HG02870 (cell line): ENCODE measurements at regions not wholly inside any gene's neighbourhood (a gene's known extent, or its start where the extent isn't known, plus 50 kb on each side); places are given as distances from the start of the nearest gene placed in this dataset.

Source experiments
- ATAC-seq: cut with Tn5 transposase; IDR thresholded peaks from one replicate; pipeline ENCODE4 v1.9.1; 2021; ENCODE audit warnings: mild to moderate bottlenecking, moderate library complexity; ENCODE audit not compliant: unreplicated experiment

DNA sequence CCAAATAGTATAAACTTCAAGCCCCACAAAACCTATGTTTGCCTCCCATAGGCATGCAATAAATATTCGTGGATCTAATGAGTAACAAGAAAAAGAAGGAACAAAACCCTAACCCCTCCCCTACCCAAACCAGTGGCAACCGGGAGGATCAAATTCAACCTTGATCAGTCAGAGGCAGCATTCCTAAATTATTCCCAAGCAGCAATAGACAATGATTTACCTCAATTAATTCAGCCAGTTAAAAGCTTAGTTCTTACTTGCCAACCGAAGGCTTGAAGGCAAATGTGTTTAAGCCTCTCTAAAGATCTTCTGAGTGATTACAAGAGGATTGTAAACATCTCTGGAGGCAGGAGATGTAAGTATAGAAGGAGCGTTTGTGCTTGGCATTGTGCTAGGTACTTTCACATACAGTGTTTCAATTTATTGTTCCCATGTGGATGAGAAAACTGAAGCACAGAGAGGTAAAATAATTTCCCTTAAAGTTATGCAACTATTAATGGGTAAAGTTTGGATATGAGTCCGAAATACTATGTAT lies 197.7 kb downstream of the MTX2 start:
- ATAC-seq = no peak

DNA sequence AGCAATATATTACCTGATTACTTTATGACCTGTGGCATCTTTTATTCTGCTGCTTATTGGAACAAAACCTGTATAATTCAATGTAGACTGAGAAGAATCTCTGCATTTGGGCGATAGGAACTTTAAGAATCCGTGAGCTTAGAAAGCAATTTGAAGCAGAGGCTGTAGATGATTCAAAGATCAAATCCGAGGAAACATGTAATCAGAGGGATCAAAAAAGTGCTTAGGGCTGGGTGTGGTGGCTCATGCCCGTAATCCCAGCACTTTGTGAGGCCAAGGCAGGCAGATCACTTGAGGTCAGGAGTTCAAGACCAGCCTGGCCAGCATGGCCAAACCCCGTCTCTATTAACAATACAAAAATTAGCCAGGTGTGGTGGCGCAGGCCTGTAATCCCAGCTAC lies 198.4 kb downstream of the MTX2 start:
- ATAC-seq = no peak

DNA sequence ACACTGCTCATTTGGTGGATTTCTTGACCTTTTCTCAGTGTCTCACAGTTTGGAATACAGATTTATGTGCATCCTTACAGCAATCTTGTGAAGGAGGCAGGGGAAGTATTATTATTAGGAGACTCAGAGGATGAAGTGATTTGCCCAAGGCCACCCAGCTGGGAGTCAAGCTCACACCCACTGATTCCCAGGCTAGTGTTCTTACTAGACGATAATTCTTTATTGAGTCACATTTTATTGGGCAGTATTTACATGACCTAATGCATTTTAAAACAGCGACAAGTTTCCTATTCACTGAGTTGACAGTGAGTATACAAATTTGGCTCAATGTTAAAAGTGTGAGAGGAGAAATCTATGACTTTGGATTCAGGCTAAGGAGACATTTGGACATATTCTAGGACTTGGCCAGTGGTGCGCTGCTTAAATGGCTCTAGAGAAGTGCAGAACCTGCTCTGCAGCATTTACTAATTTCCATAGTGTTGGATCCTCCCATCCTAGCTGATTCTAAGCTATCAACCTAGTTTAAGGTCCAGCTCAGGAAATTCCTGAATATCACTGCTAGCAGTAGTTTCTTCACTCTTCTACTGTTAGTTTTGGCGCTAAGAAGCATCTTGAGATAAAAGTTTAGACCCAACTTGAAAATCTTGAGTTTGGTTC lies 199.3 kb downstream of the MTX2 start:
- no peak for ATAC-seq

DNA sequence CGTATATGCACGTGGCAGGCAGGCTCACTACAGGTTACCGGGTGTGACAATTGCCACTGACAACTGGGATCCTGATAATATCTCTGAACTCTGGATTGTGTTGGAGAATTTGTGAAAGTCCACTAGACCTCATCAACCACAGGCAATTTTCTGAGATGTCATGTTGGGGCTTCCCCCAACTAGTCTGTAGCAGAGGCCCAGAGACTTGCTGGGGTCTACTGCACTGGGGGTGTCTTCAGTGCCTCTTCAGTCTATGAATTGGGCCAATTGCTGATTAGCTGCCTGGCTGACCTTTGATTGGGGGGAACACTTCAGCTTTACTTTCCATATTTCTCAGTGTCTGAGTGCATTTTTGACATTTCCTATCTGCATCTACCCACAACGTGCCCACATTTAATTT lies 201.5 kb downstream of the MTX2 start:
- no peak for ATAC-seq

DNA sequence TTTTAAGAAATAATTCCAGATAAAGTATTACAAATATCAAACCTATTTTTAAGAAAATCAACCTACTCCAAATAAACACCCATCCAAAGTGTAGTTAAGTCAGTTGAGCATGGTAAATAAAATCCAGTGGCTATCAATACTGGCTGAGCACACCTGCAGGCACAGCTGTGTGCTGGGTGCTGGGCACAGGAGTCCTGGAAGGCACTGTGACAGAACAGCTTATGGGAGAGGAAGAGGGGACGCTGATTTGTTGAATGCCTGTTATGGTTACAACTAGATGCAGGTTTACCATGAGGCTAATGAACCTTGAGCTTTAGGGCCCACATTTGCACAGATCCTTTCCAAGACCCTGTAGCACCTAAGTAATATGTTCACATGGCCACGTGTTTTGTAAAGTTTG lies 202.7 kb downstream of the MTX2 start:
- ATAC-seq = no peak

DNA sequence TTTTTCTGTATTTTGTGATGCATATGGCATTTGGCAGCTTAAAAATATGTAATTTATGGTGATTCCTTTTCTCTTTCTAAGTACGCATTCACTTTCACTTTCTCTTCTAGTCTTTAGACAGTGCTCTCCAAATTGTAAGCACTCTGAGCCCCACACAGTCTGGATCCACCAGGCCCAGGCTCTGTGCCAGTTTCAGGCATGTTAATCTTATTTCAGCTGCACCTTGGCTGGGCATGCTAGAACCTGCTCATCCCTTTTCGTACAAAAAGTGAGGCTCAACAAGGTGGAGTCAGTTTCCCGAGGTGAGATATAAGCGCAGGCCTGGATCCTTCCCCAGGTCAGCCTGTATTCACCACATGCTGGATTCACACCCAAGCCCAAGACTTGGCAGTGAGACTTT lies 203.9 kb downstream of the MTX2 start:
- no peak for ATAC-seq

DNA sequence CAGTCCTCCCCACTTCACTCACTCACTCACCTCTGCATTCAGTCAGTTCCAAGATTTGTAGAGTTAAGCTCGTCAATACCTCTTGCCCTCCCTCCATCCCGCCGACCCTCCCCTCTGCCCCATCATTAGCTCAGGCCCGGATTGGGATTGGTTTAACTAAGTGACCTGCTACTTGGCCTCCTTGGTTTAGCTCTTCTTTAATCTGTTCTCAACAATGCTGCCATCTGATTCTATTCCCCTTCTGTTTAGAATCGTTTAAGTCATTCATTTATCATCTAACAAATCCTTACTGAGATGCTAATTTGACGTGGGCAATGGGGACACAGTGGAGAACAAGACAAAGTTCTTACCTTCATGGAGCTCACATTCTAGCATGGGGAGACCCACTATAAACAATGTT lies 204.6 kb downstream of the MTX2 start:
- no peak for ATAC-seq

DNA sequence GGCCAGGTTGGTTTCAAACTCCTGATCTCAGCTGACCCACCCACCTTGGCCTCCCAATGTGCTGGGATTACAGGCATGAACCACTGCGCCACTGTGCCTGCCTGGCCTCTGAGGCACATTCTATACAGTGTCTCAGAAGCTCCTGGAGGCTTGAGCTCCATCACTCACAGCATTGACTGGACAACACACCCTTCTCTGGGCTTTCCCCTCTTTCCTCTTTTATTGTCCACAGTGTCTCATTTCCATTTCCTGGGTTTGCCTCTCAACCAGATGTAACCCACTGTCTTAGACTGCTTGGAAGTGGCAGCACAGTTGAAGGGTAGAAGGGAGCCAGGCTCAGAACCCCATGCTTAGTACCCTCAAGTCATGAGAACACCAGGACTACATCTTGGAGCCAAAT lies 208.1 kb downstream of the MTX2 start:
- no peak for ATAC-seq

DNA sequence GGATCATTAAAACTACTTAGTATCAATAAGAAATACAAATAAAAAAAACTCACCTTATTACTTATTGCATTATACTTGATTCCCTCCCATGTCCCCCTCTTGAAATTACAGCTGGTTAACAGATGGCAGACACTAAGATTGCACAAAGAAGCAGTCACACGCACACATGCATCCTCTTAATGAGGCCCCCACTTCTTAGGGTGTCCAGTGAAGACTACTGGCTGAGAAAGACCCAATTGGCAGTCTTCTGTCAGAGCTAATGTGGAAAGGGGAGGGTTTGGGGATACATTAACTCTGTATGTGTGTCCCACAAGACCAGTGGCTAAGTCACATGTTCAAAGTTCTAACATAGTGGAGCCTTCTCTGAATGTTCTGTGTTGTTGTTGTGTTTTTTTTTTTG lies 210.7 kb downstream of the MTX2 start:
- ATAC-seq = no peak

DNA sequence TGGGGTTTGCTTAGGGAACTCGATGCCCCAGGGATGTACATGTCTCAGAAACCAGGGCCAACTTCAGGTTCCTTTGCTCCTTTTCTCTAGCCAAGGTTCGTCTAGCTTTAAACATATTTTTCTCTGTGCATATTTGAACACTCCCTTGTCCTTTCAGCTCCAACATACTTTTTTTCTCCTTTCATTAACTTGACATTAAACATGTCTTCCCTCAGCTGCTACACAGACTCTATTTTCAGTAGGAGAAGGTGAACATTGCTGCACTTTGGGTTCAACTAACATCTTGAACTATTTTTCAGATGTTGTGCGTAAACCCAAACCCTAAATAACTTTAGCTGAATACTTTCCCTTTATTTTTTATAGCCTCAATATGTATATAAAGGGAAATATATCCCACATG lies 212.9 kb downstream of the MTX2 start:
- no peak for ATAC-seq

DNA sequence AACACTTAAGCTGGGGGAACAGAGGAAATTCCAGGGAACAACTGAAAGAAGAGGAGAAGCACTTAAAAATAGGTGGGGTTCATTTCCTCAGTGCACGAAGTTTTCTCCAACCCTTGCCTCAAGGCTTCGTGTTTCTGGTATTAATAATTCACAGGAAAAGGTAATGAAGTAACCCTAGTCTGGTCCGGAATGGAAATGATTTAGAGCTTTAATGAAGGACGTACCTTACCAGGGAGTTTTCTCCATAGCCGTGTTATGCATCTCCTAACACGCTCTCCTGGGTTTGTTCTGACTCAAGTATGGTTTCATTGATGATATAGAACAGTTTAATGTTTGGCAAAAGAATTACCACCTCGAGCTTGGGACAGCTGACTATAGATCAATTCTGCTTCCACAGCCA lies 214.2 kb downstream of the MTX2 start:
- no peak for ATAC-seq

DNA sequence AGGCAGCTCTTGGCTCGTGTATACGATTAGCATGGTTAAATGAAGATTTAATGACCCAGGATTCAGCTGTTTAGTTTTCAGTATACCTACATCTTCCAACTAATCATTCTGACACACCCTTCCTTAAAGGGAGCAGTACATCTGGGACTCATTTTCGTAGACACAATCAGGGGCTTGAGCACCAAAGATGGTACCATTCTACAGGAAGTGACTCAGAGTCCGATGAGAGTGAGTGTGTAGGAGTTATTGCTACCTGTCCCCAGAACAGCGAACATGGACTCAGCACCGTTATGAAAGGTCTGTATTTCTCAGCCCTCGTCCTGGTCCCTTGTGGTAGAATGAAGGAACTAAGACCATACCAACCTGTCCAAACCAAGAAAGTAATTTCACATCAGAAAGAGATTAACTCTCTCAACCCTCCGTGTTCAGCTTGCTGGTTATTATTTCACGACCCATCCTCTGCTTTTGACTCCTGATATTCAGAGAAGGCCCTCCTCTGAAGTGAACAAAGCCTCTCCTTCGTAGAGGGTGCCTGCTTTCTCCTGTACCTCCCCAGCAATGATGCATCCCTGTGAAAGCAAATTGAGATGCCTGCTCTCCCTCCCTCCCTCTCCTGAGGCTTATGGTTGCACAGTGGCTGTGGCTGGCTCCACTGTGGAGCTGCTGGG lies 214.8 kb downstream of the MTX2 start:
- ATAC-seq = no peak

DNA sequence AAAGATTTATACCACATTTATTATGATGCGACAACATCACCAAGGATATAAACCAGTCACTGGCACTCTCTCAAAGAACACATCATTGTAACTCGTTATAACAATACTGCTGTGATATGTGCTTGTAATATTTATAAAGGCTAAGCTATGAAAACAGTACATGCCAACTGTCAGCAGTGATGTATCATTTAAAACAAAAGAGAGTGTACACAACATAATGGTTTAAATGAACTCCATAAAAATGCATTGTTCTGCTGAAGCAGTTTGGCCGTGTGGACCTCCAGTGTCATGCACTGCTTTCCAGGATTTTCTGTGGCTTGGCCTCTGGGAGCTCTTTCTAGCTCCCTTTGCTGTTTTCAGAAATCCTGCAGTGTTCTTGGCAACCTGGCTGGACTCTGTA lies 215.6 kb downstream of the MTX2 start:
- no peak for ATAC-seq

DNA sequence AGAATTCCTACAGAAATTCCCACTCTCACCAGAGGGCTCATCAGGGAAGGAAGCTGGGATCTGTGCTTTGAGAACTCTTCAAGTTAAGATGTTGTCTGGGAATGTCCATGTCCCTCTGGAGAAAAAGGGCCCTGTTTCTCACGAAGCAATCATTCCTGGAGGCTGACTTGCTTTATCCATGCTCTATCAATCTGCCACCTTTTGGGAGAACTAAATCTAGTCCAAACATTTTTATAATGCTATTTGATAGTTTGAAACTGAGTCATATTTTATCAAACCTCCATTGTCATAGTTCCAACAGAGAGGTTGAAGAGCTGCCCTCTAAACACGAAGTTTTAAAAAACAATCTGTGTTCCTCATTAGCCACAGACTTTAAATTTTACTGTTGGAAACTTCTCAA lies 219.2 kb downstream of the MTX2 start:
- no peak for ATAC-seq

DNA sequence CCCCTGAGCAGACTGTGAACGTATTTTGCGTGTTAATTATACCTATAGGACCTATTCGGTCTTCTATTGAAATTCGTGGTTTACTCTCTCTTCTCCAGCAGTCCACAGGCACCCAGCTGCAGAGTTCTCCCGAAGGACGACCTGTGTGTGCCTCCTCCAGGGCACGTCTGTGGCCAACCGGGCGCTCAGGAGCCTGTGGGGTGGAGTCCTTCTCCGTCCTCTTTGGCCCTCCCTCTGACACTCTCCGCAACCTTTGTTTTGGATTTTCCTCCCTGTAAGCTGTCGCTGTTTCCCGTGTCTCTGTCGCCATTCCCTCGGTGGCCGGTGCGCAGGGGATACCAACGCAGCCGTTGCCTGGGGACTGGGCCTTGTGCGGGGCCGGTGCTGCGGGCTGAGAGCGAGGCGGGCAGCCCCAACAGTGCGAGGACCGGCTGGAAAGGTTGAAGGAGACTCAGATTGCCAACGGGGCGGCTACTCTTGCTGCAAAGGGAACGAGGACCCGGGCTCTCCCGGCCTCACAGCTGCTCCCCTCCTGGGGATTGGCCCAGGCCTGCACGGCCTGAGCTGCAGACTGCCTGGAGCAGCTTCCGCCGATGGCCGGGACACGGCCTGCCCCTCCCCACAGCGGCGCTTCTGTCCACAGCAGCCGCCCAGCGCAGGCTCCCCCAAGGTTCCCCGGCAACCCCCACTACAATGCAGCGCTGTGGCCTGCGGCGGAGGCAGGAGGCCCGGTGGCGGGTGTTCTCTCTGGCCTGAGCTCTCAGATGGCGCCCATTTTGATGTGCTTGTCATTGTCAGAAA lies 221.0 kb downstream of the MTX2 start:
- no peak for ATAC-seq

DNA sequence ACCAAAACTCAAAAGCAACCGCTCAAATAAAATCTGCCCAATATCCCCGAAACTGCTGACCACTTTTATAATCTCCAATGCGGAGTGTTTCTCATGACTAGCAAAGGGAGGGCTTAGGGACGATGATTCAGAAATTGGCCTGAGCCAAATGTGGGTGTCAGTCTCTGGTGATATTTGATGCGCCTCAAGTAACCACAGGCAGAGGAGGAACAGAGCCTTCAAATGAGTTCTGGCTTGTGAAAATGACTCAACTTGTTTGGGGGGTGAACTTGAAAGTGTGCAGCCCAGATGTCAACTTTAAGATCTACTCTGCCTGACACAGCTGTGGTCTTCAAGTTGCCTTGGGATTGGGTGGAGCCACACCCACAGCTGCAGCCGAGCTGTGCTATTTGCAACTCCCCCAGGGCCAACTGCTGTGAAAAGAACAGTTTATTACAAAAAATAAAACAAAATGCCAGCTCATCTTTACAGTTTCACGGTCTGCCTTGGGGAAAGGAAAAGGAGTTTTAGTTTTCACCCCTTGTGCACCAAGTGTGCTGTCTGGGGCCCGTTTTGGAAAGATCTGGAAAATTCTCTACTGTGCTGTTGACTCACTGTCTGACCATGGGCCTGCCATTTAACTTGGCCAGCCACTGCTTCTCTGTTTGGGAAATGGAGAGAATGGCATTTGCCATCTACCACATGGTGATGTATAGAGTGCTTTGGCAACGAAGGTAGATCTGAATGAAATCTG lies 222.1 kb downstream of the MTX2 start:
- peak; percentile 97 for ATAC-seq

DNA sequence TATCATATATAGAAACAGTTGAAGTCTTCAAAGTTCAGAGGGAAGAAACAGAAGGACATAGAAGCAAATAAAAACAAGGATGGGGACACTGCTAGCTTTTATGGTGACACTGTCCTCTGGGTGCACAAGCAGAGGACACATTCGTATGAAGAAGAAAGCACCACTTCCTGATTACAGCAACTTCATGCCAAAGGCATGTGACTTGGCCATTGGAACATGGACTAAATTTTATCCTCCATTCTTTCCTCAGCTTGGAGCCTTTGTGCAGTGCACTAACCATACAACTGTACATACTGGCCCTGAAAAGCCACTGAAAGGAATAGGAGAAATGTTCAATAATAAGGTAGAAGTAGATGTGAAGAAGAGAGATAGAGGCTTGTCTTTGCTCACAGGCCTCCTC lies 223.3 kb downstream of the MTX2 start:
- ATAC-seq = no peak

DNA sequence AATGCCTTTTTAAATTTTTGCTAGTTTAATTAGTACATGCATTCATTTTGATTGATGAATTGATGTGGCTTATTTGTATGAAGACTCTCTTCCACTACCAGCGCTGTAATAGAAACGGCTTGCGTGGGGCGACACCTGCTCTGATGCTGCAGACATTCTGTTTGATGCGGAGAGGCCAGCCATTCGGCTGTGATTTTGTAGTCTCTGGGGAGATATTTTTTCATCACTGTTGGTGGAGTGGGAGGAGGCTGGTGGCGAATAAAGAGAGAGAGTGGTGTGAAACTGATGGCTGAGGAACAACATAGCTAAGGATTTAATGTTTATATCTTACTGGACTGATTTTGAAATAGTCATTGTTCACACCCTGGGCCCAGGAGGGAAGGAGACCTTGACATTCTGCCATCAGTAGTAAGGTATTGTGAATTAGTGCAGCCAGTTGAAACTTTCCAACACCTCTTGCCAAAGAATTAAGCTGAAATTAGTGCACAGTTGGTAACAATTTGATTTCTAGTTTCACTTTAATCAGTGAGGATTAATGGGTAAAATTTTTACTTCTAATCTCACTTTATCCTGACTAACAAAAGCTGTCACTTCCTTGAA lies 224.1 kb downstream of the MTX2 start:
- no peak for ATAC-seq

DNA sequence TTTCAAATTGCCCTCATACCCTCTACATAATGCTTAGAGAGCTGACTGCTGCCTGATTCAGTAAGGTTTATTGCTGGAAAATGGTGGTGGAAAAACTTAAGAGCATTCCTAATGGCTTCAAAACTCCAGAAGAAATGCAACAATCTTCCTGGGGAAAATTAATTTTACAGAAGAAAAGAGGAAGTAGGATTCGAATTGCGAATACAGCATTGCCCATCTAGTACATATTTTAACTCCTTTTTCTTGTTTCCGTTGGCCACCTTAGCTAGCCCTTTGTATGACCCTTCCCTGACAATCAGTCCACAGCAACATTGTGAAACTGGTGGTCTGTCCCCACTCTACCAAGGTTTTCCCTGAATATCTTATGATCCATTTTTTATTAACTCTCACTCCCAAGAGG lies 224.7 kb downstream of the MTX2 start:
- ATAC-seq = no peak

DNA sequence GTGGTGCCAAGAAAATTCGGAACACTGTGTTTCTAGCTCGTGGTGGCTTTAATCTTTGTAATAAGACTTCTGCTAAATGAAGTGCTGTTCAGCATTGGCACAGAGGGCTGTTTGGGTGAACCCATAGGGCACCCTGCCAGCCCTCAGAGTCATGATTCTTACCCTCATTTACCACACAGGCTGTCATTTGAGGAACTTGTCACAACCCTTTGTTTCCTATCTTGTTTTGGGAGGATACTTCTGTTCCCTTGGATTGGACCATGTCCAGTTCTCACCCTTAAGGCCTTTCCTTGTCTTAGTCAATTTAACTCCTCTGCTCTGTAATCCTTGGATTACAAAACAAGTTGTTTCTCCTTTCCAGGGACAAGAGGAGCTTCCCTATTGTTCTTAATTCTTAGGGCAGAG lies 225.7 kb downstream of the MTX2 start:
- no peak for ATAC-seq

DNA sequence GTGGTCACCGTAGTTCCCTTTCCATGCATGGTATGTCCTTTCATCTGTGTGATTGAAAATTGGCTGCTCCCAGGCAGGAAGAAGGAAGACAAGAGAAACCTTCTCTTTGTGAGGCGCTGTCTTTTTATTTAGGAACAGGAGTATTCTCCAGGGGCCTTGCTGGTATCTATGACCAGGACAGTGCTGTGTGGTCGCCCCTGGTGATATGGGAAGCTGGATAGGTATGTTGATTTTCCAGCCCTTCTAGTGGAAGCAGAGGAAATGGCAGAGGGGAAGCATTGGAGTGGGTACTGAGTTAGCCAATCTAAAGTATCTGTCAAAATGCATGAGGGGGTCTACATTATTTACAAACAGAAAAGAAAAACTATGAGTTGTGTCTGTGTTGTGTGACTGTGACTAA lies 226.6 kb downstream of the MTX2 start:
- no peak for ATAC-seq
